ENCODE measurements at regions not wholly inside any gene's neighbourhood (a gene's known extent, or its start where the extent isn't known, plus 50 kb on each side); places are given as distances from the start of the nearest gene placed in this dataset.

DNA sequence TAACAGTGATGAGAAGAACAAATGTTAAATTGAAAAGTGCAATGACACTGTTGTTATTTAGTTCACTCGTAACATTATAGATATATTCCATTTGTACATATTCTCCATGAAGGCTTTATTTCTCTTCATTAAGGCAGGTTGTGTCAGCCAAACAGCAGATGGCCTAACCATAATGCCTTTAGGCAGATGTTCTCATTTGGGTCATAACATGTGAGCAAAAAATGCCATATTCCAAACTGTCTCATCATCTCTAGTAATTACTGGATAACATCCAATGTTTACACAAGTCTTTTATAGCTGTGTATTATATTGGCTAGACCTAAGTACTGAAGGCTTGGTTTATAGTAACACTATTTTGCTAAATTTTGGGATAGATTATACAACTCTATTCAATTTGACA is 87.2 kb upstream of the CHODL start:
- Mint-ChIP-seq H3K9me3 (peaks cover 3% of the 10 kb centered on the region), H3K27me3 (no peaks in the 10 kb centered on the region), H3K4me3 (no peak overlapping the region), H3K4me1 (no peaks in the 10 kb centered on the region), H3K27ac (no peak overlapping the region), H3K36me3 (ENCODE audit: low read depth) (no peaks in the 10 kb centered on the region)
- CTCF ChIA-PET = no interaction called here
- TF ChIP-seq, protein P1, sequence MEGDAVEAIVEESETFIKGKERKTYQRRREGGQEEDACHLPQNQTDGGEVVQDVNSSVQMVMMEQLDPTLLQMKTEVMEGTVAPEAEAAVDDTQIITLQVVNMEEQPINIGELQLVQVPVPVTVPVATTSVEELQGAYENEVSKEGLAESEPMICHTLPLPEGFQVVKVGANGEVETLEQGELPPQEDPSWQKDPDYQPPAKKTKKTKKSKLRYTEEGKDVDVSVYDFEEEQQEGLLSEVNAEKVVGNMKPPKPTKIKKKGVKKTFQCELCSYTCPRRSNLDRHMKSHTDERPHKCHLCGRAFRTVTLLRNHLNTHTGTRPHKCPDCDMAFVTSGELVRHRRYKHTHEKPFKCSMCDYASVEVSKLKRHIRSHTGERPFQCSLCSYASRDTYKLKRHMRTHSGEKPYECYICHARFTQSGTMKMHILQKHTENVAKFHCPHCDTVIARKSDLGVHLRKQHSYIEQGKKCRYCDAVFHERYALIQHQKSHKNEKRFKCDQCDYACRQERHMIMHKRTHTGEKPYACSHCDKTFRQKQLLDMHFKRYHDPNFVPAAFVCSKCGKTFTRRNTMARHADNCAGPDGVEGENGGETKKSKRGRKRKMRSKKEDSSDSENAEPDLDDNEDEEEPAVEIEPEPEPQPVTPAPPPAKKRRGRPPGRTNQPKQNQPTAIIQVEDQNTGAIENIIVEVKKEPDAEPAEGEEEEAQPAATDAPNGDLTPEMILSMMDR (IDR thresholded peaks at IDR 0.05) = no peak
- no peak for ATAC-seq (ENCODE audit: low read depth)
- no peak for DNase-seq
- POLR2A ChIA-PET = no interaction called here
- intact Hi-C loops (cut with micrococcal nuclease) = no loop called here

DNA sequence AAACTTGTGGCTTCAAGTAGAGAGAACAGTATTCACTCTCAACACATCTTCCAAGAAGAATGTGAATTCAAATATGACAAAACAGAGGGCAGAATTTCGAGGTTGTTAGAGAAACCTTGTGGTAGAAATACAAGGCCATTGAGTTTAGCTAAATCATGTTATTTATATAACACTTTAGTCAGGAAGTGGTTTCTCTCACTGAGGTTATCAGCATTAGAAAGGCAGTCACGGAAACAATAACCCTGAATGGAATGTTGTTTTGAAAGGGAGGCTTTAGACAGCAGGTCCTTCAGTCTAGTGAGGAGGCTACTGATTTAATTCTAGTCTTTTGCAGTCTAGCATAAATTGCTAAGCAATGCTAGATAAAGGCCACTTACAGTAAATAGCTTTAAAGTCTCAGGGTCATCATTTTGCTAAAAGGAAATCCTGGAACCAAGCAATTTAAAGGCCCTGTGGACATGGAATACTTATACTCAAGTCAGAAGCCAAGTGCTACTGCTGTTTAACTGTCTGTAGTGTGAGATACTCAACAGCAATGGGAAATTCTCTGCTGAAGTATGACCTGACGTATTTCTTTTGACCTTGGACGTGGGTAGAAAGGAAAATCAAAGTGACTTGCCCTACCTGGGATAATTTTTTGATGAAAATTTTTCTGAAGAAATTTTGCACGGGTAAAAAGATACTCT is 89.0 kb upstream of the CHODL start:
- Mint-ChIP-seq H3K27ac (no peak overlapping the region), H3K9me3 (peaks cover 3% of the 10 kb centered on the region), H3K36me3 (ENCODE audit: low read depth) (no peaks in the 10 kb centered on the region), H3K4me3 (no peak overlapping the region), H3K4me1 (no peaks in the 10 kb centered on the region), H3K27me3 (no peaks in the 10 kb centered on the region)
- TF ChIP-seq, protein P1 (IDR thresholded peaks at IDR 0.05) = no peak
- intact Hi-C loops (cut with micrococcal nuclease) = no loop called here
- CTCF ChIA-PET = no interaction called here
- no peak for ATAC-seq (ENCODE audit: low read depth)
- POLR2A ChIA-PET = no interaction called here
- no peak for DNase-seq

DNA sequence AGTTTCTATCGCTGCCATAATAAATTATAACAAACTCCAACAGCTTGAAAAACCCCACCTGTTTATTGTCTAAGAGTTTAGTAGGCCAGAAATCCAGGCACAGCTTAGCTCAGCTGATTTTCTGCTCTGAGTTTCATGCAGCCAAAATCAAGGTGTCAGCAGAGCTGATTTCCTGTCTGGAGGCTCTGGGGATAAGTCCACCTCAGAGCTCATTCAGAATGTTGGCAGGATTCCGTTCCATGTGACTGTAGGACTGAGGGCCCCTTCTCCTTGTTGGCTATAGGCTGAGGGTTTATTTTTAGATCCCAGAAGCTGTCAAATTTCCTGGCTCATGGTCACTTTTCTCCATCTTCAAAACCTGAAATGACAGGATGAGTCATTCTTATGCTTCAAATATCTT is 91.6 kb upstream of the CHODL start:
- ATAC-seq (ENCODE audit: low read depth) (no peak), DNase-seq (no peak)
- H3K9me3 Mint-ChIP-seq = peaks cover 1% of the 10 kb centered on the region
- ChIA-PET CTCF (no interaction called here), POLR2A (no interaction called here)
- no peaks in the 10 kb centered on the region for H3K36me3 Mint-ChIP-seq (ENCODE audit: low read depth)
- H3K27me3 Mint-ChIP-seq = no peaks in the 10 kb centered on the region
- H3K27ac Mint-ChIP-seq = no peak overlapping the region
- no peak overlapping the region for H3K4me3 Mint-ChIP-seq
- intact Hi-C loops (cut with micrococcal nuclease) = no loop called here
- no peaks in the 10 kb centered on the region for H3K4me1 Mint-ChIP-seq
- TF ChIP-seq, protein P1 (IDR thresholded peaks at IDR 0.05) = no peak

DNA sequence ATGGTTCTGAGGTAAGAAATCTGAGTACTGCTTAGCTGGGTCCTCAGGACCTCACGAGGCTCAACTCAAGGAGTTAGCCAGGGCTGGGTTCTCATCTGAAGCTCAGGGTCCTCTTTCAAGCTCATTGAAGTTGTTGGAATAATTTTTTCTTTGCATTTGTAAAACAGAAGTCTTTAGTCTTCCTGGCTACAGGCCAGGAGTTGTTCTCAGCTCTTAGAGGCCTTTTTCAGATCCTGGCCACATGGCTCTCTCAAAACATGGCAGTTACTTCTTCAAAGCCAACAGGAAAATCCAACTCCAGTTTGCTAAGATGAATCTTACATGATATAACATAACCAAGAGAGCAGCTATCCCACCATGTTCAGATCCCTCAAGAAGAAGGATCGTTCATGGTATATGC is 92.3 kb upstream of the CHODL start:
- Mint-ChIP-seq H3K9me3 (no peaks in the 10 kb centered on the region), H3K36me3 (ENCODE audit: low read depth) (no peaks in the 10 kb centered on the region), H3K27ac (no peak overlapping the region), H3K4me3 (no peak overlapping the region), H3K27me3 (no peaks in the 10 kb centered on the region), H3K4me1 (no peaks in the 10 kb centered on the region)
- CTCF ChIA-PET = no interaction called here
- DNase-seq = no peak
- no peak for ATAC-seq (ENCODE audit: low read depth)
- TF ChIP-seq, protein P1 (IDR thresholded peaks at IDR 0.05) = no peak
- intact Hi-C loops (cut with micrococcal nuclease) = no loop called here
- POLR2A ChIA-PET = no interaction called here

DNA sequence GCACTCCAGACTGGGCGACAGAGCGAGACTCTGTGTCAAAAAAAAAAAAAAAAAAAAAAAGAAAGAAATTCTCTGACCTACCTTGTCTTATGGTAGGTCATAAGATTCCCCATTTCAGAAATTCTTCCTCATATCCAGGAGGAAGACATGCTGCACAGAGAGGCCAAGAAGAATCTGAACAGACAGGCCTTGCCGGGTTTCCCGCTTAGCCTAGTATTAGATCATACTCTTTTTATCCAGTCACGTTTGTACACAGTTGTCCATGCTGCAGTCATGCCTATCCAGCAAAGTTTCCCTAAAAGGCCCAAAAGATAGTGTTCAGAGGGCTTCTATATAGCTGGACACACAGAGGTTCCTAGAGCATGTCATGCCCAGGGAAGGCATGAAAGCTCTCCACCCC is 93.6 kb upstream of the CHODL start:
- TF ChIP-seq, protein P1 (IDR thresholded peaks at IDR 0.05) = no peak
- POLR2A ChIA-PET = no interaction called here

More for the DNA sequence above, 93.6 kb upstream of the CHODL start:
- CTCF ChIA-PET = no interaction called here
- H3K36me3 Mint-ChIP-seq (ENCODE audit: low read depth) = no peaks in the 10 kb centered on the region
- no peak overlapping the region for H3K4me3 Mint-ChIP-seq
- H3K4me1 Mint-ChIP-seq = no peaks in the 10 kb centered on the region
- ATAC-seq (ENCODE audit: low read depth) (no peak), DNase-seq (no peak)
- no peaks in the 10 kb centered on the region for H3K9me3 Mint-ChIP-seq
- no peak overlapping the region for H3K27ac Mint-ChIP-seq
- H3K27me3 Mint-ChIP-seq = no peaks in the 10 kb centered on the region
- intact Hi-C loops (cut with micrococcal nuclease) = no loop called here
